ENCODE measurements at regions not wholly inside any gene's neighbourhood (a gene's known extent, or its start where the extent isn't known, plus 50 kb on each side); places are given as distances from the start of the nearest gene placed in this dataset.

DNA sequence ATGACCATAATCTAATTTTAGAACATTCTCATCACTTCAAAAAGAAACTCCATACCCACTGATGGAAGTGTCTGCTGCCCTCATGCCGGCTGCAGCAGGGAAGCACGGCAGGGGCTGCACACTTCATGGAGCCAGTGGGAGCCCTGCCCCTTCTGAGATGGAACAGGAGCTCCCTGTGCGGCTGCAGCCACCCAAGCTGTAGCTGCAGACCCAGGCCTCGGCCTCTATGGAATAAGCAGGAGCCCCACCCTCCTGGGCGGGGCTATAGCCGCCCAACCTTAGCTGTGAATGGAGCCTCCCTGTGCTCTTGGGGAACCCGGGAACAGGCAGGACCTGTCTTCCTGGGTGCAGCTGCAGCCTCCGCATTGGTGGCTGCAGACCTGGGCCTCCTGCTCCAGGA lies 128.5 kb downstream of the NUDT12 start:
- TF ChIP-seq FOXA1 (IDR thresholded peaks at IDR 0.05) (no peak), ZNF384 (IDR thresholded peaks at IDR 0.05) (no peak), BHLHE40 (IDR thresholded peaks at IDR 0.05; ENCODE audit: borderline replicate concordance) (no peak), SP1 (IDR thresholded peaks at IDR 0.05) (no peak), NFRKB (IDR thresholded peaks at IDR 0.05) (no peak)
